ENCODE measurements at regions not wholly inside any gene's neighbourhood (a gene's known extent, or its start where the extent isn't known, plus 50 kb on each side); places are given as distances from the start of the nearest gene placed in this dataset.
A peak's percentile ranks its signal among the peaks of the same experiment; 100 is the strongest.

DNA sequence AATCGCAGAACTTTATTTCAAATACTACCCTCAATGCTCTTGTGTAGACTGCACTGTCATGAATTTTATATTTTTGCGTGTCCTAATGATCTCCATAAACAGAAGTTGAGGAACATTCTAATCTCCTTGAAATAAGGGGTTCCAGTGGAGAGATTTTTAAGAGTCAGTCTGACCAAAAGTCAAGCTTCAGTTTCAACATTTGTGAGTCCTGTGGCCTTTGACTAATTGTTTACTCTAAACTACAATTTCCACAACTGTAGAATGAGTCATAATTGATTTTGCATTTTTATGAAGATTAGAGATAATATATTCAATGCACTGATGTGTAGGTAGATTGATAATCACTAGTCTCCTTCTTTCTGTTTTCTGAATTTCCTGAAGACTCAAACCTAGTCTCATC, 720.3 kb upstream of the ID2 start:
- Histone ChIP-seq H3K4me3 (ENCODE audit: insufficient read depth in 1 of 2, low read depth in 1 of 2, low read length in 2 of 2) (no peak overlapping the region), H2BK5ac (ENCODE audit: low read depth, low read length, poor library complexity, severe bottlenecking) (no peak overlapping the region), H3K27ac (ENCODE audit: low read length, poor library complexity, severe bottlenecking) (no peak overlapping the region), H3K36me3 (ENCODE audit: control insufficient read depth in 1 of 2, insufficient read depth in 2 of 2, low read depth in 1 of 2, low read length in 2 of 2) (no peaks in the 10 kb centered on the region), H3K79me1 (replicated peaks; ENCODE audit: low read length, poor library complexity, severe bottlenecking) (no peaks in the 10 kb centered on the region), H3K14ac (ENCODE audit: low read length in 2 of 2) (no peak overlapping the region), H3K23ac (ENCODE audit: low read length in 2 of 2) (no peak overlapping the region), H3K18ac (ENCODE audit: low read depth in 1 of 2, low read length in 2 of 2) (no peak overlapping the region), H3K4ac (ENCODE audit: low read depth in 1 of 2, low read length in 2 of 2) (no peak overlapping the region), H3K9ac (ENCODE audit: low read length) (no peak overlapping the region), H2BK12ac (ENCODE audit: low read length in 2 of 2) (no peak overlapping the region), H3K9me3 (ENCODE audit: control insufficient read depth, low read length) (no peaks in the 10 kb centered on the region), H2AFZ (ENCODE audit: low read depth, low read length) (no peak overlapping the region), H4K8ac (ENCODE audit: low read length) (no peak overlapping the region), H3K4me2 (ENCODE audit: low read length, poor library complexity, severe bottlenecking) (no peak overlapping the region), H3K27me3 (ENCODE audit: control insufficient read depth in 1 of 2, insufficient read depth in 1 of 2, low read length in 2 of 2) (no peaks in the 10 kb centered on the region), H2BK15ac (ENCODE audit: low read depth, poor library complexity, severe bottlenecking) (no peak overlapping the region), H2BK120ac (ENCODE audit: low read depth, low read length) (no peak overlapping the region), H3K4me1 (ENCODE audit: control insufficient read depth, insufficient read depth, low read depth, low read length) (no peaks in the 10 kb centered on the region), H4K91ac (ENCODE audit: low read length) (no peak overlapping the region), H2AK5ac (ENCODE audit: low read length, severe bottlenecking) (no peak overlapping the region)
- no CpG with 5 or more reads among the region's 2 CpGs for WGBS
- DNase-seq: no peak

DNA sequence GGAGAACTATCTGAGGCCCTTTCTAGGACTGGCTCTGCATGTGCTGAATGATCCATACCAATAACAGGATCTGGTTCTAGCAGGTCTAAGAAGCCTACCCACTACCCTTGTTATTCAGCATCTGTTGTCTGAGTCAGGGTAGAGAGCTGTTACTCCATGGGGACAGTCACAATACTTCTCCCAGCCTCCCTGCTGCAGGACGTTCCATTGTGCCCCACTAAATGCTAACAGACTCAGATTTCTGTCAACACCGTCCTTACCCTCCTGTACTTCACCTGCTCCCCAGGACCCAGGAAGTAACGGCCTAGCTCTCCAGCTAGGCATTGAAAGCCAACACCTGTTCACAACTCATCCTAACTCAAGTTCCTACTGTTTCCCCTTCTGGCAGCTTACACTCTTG, 719.7 kb upstream of the ID2 start:
- H2BK120ac ChIP-seq (ENCODE audit: low read depth, low read length): no peak overlapping the region
- H2BK5ac ChIP-seq (ENCODE audit: low read depth, low read length, poor library complexity, severe bottlenecking): no peak overlapping the region
- H3K36me3 ChIP-seq (ENCODE audit: control insufficient read depth in 1 of 2, insufficient read depth in 2 of 2, low read depth in 1 of 2, low read length in 2 of 2): no peaks in the 10 kb centered on the region
- no peak overlapping the region for H3K27ac ChIP-seq (ENCODE audit: low read length, poor library complexity, severe bottlenecking)
- no peak overlapping the region for H3K18ac ChIP-seq (ENCODE audit: low read depth in 1 of 2, low read length in 2 of 2)
- no peak for DNase-seq
- H2AFZ ChIP-seq (ENCODE audit: low read depth, low read length): no peak overlapping the region
- no peaks in the 10 kb centered on the region for H3K79me1 ChIP-seq (replicated peaks; ENCODE audit: low read length, poor library complexity, severe bottlenecking)
- H3K4me3 ChIP-seq (ENCODE audit: insufficient read depth in 1 of 2, low read depth in 1 of 2, low read length in 2 of 2): no peak overlapping the region
- no peak overlapping the region for H3K4me2 ChIP-seq (ENCODE audit: low read length, poor library complexity, severe bottlenecking)
- H4K91ac ChIP-seq (ENCODE audit: low read length): no peak overlapping the region
- no peak overlapping the region for H4K8ac ChIP-seq (ENCODE audit: low read length)
- no peaks in the 10 kb centered on the region for H3K27me3 ChIP-seq (ENCODE audit: control insufficient read depth in 1 of 2, insufficient read depth in 1 of 2, low read length in 2 of 2)
- H3K4me1 ChIP-seq (ENCODE audit: control insufficient read depth, insufficient read depth, low read depth, low read length): no peaks in the 10 kb centered on the region
- H3K9me3 ChIP-seq (ENCODE audit: control insufficient read depth, low read length): no peaks in the 10 kb centered on the region
- WGBS: 76% methylated on average over 3 of the region's 3 CpGs
- no peak overlapping the region for H2BK12ac ChIP-seq (ENCODE audit: low read length in 2 of 2)
- no peak overlapping the region for H3K4ac ChIP-seq (ENCODE audit: low read depth in 1 of 2, low read length in 2 of 2)
- H2AK5ac ChIP-seq (ENCODE audit: low read length, severe bottlenecking): no peak overlapping the region
- no peak overlapping the region for H3K23ac ChIP-seq (ENCODE audit: low read length in 2 of 2)
- H3K9ac ChIP-seq (ENCODE audit: low read length): no peak overlapping the region
- no peak overlapping the region for H3K14ac ChIP-seq (ENCODE audit: low read length in 2 of 2)
- H2BK15ac ChIP-seq (ENCODE audit: low read depth, poor library complexity, severe bottlenecking): no peak overlapping the region

DNA sequence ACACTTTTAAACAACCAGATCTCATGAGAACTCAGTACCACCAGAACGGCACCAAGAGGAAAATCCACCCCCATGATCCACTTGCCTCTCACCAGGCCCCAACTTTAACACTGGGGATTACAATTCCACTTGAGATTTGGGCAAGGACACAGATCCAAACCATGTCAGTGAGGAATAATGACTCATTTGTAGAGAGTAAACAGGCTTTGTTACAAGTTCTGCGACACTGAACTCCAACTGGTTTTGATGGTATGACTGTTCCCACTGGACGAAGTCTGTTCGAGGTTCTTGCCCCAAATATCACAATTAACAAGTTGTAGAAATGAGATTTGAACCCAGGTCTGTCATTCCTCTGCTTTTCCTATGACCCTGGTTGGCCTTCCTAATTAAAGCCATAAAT, 718.1 kb upstream of the ID2 start:
- no peak overlapping the region for H3K9ac ChIP-seq (ENCODE audit: low read length)

DNA sequence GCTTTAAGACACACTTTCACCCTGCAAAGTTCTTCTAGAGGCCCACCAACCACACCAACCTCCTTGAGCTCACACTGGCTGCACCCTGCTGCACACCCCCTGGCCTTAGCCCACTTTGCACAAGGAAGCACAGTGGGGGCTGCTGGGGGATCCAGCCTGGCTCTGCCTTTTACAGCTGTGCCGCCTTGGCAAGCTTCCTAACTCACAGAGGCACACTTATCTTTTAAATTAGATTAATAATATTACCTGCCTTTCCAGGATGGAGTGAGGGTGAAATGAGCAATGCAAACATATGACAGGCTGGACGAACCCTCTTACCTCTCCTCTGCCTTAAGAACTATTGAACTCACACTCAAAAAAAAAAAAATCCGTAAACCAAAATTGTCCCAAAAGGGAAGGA, 715.8 kb upstream of the ID2 start:
- Histone ChIP-seq H2BK5ac (ENCODE audit: low read depth, low read length, poor library complexity, severe bottlenecking) (no peak overlapping the region), H4K8ac (ENCODE audit: low read length) (no peak overlapping the region), H2BK12ac (ENCODE audit: low read length in 2 of 2) (no peak overlapping the region), H2AK5ac (ENCODE audit: low read length, severe bottlenecking) (no peak overlapping the region), H2AFZ (ENCODE audit: low read depth, low read length) (no peak overlapping the region), H2BK15ac (ENCODE audit: low read depth, poor library complexity, severe bottlenecking) (no peak overlapping the region), H3K27me3 (ENCODE audit: control insufficient read depth in 1 of 2, insufficient read depth in 1 of 2, low read length in 2 of 2) (no peaks in the 10 kb centered on the region), H3K27ac (ENCODE audit: low read length, poor library complexity, severe bottlenecking) (no peak overlapping the region), H3K36me3 (ENCODE audit: control insufficient read depth in 1 of 2, insufficient read depth in 2 of 2, low read depth in 1 of 2, low read length in 2 of 2) (no peaks in the 10 kb centered on the region), H3K4me1 (ENCODE audit: control insufficient read depth, insufficient read depth, low read depth, low read length) (no peaks in the 10 kb centered on the region), H3K4me3 (ENCODE audit: insufficient read depth in 1 of 2, low read depth in 1 of 2, low read length in 2 of 2) (no peak overlapping the region), H3K23ac (ENCODE audit: low read length in 2 of 2) (no peak overlapping the region), H4K91ac (ENCODE audit: low read length) (no peak overlapping the region), H3K4me2 (ENCODE audit: low read length, poor library complexity, severe bottlenecking) (no peak overlapping the region), H3K9ac (ENCODE audit: low read length) (no peak overlapping the region), H3K18ac (ENCODE audit: low read depth in 1 of 2, low read length in 2 of 2) (no peak overlapping the region), H3K4ac (ENCODE audit: low read depth in 1 of 2, low read length in 2 of 2) (no peak overlapping the region), H3K79me1 (replicated peaks; ENCODE audit: low read length, poor library complexity, severe bottlenecking) (no peaks in the 10 kb centered on the region), H3K9me3 (ENCODE audit: control insufficient read depth, low read length) (no peaks in the 10 kb centered on the region), H2BK120ac (ENCODE audit: low read depth, low read length) (no peak overlapping the region), H3K14ac (ENCODE audit: low read length in 2 of 2) (no peak overlapping the region)
- no peak for DNase-seq
- WGBS: 33% methylated on average over 1 of the region's 3 CpGs

More for the DNA sequence above, 718.1 kb upstream of the ID2 start:
- peak; percentile 6 for DNase-seq
- Histone ChIP-seq H3K36me3 (ENCODE audit: control insufficient read depth in 1 of 2, insufficient read depth in 2 of 2, low read depth in 1 of 2, low read length in 2 of 2) (no peaks in the 10 kb centered on the region), H3K14ac (ENCODE audit: low read length in 2 of 2) (no peak overlapping the region), H3K4me2 (ENCODE audit: low read length, poor library complexity, severe bottlenecking) (no peak overlapping the region), H3K4me1 (ENCODE audit: control insufficient read depth, insufficient read depth, low read depth, low read length) (no peaks in the 10 kb centered on the region), H2AFZ (ENCODE audit: low read depth, low read length) (no peak overlapping the region), H2BK15ac (ENCODE audit: low read depth, poor library complexity, severe bottlenecking) (no peak overlapping the region), H3K79me1 (replicated peaks; ENCODE audit: low read length, poor library complexity, severe bottlenecking) (no peaks in the 10 kb centered on the region), H3K4me3 (ENCODE audit: insufficient read depth in 1 of 2, low read depth in 1 of 2, low read length in 2 of 2) (no peak overlapping the region), H2AK5ac (ENCODE audit: low read length, severe bottlenecking) (no peak overlapping the region), H3K23ac (ENCODE audit: low read length in 2 of 2) (no peak overlapping the region), H3K4ac (ENCODE audit: low read depth in 1 of 2, low read length in 2 of 2) (no peak overlapping the region), H4K91ac (ENCODE audit: low read length) (no peak overlapping the region), H2BK5ac (ENCODE audit: low read depth, low read length, poor library complexity, severe bottlenecking) (no peak overlapping the region), H3K27ac (ENCODE audit: low read length, poor library complexity, severe bottlenecking) (no peak overlapping the region), H2BK12ac (ENCODE audit: low read length in 2 of 2) (no peak overlapping the region), H3K27me3 (ENCODE audit: control insufficient read depth in 1 of 2, insufficient read depth in 1 of 2, low read length in 2 of 2) (no peaks in the 10 kb centered on the region), H2BK120ac (ENCODE audit: low read depth, low read length) (no peak overlapping the region), H3K18ac (ENCODE audit: low read depth in 1 of 2, low read length in 2 of 2) (no peak overlapping the region), H4K8ac (ENCODE audit: low read length) (no peak overlapping the region), H3K9me3 (ENCODE audit: control insufficient read depth, low read length) (no peaks in the 10 kb centered on the region)
- WGBS: 82% methylated on average over 4 of the region's 4 CpGs

Data from mesenchymal stem cell (in vitro differentiated cells and primary cell).